D341Med (cell line): ENCODE measurements at regions not wholly inside any gene's neighbourhood (a gene's known extent, or its start where the extent isn't known, plus 50 kb on each side); places are given as distances from the start of the nearest gene placed in this dataset.
A peak's percentile ranks its signal among the peaks of the same experiment; 100 is the strongest.
"Not testable (repeated sequence)": the region's sequence is repeated elsewhere in the genome, so short reads cannot be mapped to it uniquely, and the experiment has no call there.

Source experiments
- DNase-seq: peaks from one replicate; pipeline ENCODE4 v3.0.0; 2012; ENCODE audit warnings: low spot score

DNA sequence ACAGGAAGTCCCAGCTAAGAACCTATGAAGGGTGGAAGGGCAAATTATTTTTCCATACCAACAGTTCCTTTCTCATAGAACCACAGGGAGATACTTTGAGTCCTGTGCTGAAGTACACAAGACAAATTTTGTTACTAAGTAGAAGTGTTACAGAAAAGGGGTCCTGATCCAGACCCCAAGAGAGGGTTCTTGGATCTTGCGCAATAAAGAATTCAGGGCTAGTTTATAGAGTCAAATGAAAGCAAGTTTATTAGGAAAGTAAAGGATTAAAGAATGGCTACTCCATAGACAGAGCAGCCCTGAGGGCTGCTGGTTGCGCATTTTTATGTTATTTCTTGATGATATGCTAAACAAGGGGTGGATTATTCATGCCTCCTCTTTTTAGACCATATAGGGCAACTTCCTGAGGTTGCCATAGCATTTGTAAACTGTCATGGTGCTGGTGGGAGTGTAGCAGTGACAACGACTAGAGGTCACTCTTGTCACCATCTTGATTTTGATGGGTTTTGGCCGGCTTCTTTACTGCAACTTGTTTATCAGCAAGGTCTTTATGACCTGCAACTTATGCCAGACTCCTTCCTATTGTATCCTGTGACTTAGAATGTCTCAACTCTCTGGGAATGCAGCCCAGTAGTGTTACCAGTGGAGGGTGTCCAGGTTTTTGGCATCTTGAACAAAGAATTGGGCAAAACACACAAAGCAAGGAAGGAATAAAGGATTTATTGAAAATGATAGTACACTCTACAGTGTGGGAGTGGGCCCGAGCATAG is 409.4 kb downstream of the SH2D4B start:
- no peak for DNase-seq

DNA sequence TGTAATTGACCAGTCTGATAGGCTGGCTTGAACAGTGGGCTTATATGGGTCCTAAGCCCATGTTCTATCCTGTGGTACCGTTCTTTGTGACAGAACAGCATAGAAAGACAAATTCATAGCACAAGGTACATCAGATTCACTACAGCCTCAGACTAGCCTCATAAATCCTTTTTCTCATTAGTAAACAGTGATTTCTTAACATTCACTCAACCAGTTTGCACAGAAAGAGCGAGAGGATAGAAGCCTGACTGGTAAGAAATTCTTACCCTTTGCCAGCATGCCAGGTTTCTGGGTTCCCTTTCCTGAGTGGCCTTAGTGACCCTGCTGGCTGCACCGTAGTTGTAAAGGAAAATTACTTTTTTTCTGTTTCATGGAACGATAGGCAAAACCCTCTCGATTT is 412.1 kb downstream of the SH2D4B start:
- DNase-seq: no peak

DNA sequence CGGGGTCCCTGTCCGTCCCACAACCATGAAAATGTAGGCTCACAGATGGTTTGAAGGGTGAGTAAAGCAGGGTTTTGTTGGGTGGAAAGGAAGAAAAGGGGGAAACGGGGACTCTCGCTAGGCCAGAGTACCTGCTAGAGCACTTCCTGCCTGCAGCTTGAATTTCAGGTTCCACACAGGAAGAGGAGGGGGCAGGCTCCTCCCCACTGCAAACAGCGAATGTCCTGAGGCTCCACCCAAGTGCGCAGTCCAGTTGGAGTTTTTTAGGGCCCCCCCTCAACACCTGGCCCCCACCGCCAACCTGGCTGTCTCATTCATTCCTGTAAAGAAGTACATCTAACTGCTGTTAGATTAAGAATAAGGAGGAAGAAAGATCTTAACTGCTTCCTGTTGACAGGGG is 414.7 kb downstream of the SH2D4B start:
- no peak for DNase-seq

DNA sequence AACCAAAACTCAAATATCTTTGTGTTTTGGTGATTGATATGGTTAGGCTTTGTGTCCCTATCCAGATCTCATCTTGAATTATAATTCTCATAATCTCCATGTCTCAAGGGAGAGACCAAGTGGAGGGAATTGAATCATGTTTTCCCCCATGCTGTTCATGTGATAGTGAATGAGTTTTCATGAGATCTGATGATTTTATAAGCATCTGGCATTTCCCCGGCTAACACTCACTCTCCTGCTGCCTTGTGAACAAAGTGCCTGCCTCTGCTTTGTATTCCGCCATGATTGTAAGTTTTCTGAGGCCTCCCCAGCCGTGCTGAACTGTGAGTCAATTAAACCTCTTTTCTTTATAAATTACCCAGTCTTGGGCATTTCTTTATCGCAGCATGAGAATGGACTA is 419.5 kb downstream of the SH2D4B start:
- no peak for DNase-seq

DNA sequence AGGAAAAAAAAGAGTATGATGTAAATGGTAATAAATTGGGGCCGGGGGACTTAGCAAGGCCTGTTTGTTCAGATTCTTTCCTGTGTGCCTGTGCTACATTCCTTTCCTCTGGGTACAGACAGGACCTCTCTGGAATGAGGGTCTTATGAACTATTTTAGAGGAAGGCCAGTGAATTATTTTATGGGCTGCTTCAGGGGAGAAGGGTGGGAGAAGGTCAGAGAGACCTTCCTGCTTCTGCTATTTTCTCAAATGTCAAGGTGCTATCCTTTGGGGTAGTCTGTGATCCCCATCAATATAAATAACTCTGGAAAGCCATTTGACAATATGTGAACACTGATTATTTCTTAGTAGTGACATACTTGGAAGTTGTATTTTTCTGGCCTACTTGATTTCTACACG is 426.5 kb downstream of the SH2D4B start:
- DNase-seq: no peak

DNA sequence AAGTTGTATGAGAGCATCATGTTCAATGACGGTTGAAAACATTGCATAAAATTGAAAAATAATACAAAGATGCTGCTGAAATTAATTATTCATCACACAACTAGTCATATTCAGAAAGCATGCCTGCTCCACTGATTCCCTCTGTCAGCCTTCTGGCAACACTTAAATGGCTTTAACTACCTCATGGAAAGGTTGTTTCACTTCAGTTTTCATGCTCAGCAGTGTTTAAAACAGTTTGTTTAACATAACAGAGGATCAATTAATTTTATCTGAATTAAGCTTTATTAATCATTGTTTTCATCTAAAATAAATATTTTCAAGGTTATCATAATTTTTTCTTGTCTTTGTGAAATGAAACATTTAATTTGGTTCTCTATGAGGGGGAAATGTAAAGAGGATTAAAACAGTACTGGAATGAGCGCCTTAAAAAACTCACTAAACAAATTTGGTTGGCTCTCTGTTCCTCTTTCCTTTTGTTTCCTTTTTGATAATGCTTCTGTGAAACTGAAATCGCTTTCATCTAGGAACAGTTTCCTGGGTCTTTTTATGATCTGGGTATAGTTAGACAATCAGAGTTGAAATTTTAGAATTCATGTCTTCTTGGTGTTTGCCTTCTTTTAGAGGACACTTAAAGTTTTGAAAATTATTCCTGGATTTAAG is 427.4 kb downstream of the SH2D4B start:
- no peak for DNase-seq

DNA sequence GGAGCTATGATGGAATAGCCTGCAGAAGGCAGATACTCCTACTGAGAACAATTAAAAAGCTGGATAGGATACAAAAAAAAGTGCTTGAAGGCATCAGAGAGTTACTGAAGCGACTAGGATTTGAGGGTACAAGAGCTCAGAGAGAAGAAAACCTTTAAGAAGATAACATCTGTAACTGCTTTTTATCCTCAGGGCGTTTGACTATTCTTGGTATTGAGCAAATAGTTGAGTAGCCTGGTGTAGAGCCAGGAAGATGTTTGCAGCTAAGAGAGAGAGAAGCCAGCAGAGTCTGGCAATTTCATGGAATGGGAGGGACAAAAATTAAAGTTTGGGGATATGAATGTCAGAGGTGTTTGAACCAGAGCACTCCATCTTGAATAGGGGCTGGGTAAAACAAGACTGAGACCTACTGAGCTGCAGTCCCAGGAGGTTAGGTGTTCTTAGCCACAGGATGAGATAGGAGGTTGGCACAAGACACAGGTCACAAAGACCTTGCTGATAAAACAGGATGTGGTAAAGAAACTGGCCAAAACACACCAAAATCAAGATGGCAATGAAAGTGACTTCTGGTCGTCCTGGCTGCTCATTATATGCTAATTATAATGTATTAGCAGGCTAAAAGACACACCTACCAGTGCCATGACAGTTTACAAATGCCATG is 428.8 kb downstream of the SH2D4B start:
- no peak for DNase-seq

DNA sequence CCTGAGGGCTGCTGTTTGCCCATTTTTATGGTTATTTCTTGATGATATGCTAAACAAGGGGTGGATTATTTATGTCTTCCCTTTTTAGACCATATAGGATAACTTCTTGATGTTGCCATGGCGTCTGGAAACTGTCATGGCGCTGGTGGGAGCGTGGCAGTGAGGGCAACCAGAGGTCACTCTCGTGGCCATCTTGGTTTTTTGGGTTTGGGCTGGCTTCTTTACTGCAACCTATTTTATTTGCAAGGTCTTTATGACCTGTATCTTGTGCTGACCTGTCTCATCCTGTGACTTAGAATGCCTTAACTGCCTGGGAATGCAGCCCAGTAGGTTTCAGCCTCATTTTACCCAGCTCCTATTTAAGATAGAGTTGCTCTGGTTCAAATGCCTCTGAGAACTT is 429.7 kb downstream of the SH2D4B start:
- not testable (repeated sequence) for DNase-seq

DNA sequence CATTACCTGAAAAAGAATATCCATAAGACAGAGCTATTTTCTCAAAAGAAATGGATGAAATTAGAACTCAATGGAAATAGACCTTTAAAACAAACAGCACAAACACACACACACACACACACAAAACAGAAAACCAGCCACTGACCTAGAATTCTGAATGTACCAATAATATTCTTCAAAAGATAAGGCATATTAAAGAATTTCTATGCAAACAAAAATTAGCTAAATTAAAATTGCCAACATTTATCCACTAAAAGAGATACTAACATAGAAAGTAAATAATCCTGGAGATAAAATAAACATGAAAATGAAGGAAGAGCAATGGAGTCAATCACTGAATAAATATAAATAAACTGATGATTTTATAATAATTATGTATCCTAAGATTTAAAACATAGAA is 431.2 kb downstream of the SH2D4B start:
- DNase-seq: no peak

DNA sequence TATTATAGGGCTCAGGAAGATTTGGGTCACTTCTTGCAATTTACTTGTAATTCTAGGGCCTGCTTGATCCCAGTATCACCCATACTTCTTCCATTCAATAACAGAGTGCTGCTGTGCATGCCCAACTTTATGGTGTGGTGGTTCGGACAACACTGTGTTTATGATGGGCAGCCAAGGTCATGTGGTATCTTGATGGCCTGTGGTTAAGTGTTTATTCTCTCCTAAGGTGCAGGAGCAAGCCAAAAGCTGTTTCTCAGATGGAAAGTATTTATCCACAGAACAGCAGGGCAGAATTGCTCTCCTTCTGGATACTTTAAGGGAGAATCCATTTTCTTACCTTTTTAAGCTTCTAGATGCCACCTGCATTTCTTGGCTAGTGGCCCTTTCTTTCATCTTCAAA is 433.8 kb downstream of the SH2D4B start:
- DNase-seq: no peak

DNA sequence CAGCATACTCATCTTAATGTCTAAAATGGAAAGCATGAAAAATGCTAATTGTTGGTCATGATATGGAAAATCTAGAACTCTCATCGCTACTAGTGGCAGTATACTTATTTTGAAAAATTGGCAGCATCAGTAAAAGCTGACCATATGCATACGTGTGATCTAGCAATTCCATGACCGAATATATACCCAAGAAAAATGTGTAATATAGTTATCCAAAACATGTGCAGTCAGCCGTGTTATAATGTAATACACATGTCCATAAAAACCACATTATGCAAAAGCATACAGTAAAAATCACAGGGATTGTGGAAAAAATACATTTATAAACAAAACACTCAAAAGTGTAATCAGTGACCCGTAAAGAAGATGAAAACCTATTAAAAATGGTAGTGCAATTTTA is 439.0 kb downstream of the SH2D4B start:
- DNase-seq: no peak

DNA sequence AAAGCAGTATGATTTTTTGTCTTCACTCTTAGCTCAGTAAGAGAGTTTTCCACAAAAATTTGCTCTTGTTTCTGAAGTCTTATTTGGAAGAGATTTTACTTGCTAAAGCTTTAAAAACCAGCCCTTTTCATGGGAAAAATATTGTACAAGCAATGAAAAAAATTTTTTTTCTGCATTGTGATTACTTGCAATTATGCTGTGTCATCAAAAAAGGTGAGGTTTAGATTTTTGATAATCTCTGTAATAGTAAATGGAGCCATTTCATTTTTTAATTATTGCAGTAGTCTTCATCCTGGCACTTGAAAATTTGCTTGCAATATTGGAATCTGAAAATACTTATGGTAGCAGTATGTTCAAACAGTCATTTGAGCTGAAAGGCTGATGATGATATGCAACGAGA is 447.4 kb downstream of the SH2D4B start:
- DNase-seq: no peak

DNA sequence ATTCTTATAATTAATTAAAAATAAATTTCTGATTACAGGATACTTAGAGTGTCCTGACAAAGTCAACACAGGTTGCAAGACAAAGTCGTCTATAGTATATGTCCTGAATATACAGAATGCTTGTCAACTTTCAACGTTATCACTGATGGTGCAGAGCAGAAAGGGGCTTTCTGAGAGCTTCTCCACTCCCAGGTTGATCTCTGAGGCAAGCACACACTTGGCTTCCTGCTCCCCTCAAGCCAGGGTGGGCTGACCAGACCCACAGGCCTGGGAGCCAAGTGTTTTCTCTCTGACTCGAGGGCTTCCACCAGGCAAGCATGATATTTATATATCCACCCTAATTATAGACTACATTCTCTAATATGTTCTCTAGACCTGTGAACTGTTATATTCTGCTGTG is 448.9 kb downstream of the SH2D4B start:
- DNase-seq: no peak

DNA sequence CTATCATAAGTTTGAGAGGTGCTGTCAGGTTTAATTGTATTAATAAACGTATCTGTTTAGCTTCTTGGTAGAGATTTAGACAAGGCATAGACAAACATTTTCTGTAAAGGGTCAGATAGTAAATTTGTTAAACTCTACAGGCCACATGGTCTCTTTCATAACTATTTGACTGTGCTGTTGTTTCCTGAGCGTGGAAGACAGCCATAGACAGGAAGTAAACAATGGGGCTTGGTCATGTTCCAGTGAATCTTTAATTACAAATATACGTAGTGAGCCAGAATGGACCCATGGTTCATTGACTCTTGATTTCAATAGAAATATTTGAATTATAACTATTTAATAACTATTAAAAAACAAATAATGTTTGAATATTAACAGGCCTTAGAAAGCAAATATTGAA is 451.1 kb downstream of the SH2D4B start:
- no peak for DNase-seq

DNA sequence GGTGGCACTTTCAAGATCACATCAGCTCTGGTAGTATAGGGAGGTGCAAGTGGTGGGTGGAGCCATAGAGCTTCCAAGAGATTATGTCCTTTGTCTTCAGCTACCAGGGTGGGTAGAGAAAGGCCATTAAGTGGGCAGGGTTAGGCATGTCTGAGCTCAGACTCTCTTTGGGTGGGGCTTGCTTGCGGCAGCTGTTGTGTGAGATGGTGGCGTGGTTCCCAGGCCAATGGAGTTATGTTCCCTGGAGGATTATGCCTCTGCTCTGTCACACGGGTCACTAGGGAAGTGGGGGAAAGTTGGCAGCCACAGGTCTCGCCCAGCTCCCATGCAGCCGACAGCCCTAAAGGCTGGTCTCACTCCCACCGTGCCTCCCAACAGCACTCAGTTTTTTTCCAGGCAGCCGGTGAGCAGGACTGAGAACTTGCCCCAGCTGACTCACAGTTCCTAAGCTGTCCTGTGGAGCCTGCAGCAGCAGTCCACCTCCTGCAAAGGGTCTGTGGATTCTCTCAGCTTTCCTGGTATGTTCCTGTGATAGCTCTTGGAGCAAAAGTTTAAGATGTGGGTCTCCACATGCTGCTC is 459.0 kb downstream of the SH2D4B start:
- DNase-seq: no peak

DNA sequence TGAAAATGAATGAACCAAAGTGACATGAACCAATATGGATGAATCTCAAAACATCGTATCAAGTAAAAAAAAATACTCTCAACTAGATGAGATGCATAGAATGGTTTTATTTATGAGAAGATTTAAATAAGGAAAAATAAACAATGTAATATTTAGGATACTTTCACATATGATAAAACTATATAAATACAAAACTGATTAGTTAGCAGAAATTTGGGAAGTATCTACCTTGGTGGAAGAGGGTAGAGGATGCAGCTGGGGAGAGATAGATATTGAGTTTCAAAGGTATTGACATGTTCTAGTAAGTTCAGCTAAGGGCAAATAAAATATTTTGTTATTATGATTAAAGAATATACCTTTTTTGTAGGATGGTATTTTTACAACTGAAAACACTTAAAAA is 463.1 kb downstream of the SH2D4B start:
- no peak for DNase-seq

DNA sequence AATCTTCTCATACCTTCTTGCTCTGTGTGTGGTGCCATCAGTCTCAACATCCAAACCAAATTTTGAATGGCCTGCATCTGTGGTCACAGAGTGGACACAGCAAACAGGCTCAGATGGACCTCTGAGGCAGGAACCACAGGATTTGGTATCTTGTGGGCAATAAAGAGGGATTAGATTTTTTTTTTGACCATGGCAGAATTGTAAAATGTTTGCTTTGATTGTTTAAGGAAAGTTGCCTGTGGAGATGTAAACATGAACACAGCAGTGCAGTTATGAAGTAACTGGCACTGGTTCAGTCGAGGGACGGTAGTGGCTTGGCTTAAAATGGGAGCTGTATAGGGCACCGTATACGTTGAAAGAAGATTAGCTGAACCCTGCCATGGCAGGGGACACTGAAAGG is 464.7 kb downstream of the SH2D4B start:
- no peak for DNase-seq

DNA sequence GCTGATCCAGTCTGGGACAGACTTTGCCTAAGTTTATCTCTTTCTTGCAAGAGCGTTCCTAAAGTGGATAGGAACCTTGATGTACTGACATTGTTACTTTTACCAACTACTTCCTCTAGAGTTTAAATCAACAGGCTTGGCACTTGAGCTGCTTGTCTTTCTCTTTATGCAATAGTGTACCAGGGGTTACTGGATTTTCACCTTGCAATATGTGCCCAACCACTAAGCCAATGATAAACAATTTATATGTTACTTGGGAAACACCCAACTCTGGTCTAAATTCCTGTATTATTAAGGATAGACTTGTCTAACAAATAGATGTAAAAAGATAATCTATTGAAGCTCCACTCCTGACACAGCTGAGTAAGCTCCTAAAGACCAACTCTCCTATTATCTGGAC is 470.2 kb downstream of the SH2D4B start:
- no peak for DNase-seq

DNA sequence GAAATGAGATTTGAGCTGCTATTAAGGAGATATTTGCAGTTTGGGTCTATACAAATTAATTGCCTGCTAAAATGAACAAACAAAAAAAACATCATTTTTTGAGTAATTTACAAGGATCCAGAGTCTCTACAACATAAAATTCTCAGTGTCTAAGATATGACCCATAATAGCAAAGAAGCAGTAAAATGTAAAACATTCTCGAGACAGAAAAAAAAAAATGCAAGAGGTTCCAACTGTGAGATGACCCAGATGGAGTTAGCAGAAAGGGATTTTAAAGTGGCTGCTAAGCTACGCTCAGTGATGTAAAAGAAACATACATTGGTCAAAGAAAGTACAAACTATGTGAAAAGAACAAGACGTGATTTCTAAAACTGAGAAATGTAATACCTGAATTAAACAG is 471.0 kb downstream of the SH2D4B start:
- no peak for DNase-seq

DNA sequence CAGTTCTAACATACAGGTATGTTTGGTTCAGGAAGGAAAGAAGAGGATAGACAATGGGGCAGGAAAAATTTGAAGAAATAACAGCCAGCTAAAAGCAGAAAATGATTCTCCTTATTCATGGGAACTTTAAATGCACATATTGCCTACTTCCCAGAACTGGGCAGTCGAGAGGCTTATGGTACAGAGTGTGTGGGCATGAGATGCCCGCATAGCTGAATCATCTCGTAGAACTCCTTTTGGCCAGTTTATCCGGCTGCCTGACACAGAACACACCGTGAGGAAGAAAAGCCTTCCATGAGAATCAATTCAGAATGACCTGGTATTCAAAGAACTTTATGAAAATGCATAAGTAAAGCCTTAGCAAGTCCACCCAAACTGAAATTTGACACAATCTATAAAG is 471.6 kb downstream of the SH2D4B start:
- DNase-seq: no peak

DNA sequence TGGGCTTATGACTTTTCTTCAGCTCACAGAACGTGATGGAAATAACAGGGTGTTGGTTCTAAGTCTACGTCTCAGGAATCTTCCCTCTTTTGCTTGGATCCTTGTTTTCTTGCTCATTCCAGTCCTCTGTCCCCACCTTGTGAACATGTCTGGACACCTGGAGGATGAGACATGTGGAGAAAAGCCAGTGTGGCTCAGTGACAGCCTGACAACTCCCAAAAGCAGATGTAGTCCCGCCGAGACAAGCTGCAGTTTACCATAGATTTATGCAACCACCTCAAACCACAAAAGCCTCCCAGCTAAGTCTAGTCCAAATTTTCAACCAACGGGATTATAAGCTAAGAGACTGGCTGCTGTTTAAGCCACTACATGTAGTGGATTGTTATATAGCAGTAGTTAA is 476.1 kb downstream of the SH2D4B start:
- no peak for DNase-seq

DNA sequence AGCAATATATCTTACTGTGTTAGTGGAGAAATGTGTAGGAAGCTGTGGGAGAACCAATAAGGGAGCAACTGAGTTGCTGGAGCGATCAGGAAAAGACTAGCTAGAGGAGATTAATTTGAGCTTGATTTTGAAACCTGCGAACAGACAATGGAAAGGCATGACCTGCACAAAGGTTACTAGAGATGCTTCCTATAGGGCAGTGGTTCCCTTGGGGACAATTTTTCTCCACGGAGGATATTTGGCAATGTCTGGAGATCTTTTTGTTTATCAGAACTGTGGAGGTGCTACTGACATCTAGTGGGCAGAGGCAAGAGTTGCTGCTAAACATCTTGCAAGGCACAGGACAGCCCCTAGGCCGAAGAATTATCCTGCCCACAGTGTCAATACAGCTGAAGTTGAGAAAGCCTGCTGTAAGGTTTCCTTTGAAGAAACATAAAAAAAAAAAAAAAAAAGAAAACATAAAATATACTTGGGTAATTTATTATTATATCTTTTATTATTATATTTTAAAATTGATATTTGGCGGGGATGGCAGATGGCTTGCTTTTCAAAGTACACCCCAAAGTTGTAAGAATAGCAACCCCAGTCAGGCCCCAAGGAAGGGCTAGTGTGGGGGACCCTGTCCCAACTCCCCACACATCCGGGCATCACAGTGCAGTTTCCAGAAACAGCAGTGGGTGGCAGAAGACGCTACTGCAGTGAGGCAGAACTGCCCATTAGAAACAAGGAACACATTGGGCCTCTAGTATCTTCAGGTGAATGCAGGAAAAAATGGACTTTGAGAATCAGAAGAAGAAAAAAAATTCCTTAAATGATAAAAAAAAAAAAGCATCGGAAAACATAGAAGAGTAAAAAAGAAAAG is 481.6 kb downstream of the SH2D4B start:
- DNase-seq: peak; percentile 48
